ENCODE measurements at regions not wholly inside any gene's neighbourhood (a gene's known extent, or its start where the extent isn't known, plus 50 kb on each side); places are given as distances from the start of the nearest gene placed in this dataset.
"Not testable (repeated sequence)": the region's sequence is repeated elsewhere in the genome, so short reads cannot be mapped to it uniquely, and the experiment has no call there.

DNA sequence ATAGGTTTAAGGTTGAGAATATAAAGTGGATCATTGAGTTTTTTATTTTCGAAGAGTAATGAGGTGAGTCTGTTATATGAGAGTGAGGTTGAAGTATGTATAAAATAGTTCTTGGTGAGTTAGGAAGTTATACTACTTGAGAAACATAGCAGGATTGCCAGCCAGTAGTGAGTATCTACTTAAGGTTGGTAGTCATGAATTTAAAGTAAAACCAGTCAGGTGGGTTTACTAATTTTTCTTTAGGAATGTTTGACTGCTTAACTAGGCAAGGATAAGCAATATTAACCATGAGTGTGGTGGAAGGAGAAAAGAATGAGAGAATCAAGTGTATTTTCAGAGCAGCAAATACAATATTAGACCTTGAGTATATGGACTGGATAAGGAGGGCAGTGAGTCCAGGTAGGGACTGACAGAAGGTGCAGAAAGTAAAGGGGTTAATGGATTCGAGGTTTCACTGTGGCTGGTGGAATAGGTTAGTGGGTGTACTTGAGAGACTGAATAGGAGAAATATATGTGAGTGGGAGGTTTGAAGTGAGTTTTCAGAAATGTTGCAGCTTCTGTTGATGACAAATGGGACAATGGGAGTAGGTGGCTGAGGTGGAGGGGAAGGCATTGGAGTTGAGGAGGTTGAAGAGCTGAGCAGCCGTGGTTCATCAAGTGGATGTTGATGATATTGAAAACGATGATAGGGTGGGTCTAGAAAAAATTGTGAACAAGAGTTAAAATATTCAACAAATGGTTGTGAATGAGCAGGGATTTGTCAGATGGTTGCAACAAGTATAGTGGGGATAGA lies 232.5 kb upstream of the ASCC3 start:
- no peak for DNase-seq (ENCODE audit: low read depth)

DNA sequence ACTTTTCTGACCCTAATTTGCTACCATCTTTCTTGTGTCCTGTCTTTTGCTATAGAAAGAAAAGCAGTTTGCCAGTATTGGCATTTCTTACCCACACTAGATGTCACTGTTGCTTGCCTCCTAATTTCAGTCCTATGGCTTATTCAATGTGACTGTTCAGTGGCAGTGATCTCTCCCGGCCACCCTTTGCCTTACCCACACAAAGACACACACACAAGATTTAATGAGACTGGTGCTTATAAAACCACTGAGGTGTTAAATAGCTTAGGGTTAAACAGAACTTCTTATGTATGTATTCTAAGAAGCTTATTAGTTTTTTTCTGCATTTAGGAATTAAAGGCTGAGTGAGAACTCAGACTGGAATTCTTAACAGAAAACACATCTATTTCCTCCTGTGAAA lies 233.6 kb upstream of the ASCC3 start:
- DNase-seq (ENCODE audit: low read depth), result no peak

DNA sequence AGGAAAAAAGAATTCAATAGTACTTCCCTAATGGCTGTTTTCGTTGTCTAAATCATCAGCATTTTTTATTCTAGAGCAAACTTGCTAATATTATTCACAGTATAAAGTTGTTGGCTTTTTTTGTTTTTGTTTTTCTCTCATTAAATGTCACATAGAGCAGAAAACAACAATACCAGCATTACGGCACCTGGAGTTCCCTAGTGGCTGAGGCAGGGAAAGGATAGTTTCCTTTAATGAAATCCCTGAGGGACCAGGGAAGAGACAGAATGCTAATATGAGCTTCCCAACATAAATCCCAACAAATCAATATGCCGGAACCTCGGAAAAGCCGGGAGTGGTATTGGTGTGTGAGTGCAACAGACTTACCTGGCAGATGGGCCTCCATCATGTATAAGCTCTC lies 235.2 kb upstream of the ASCC3 start:
- DNase-seq (ENCODE audit: low read depth), result no peak

DNA sequence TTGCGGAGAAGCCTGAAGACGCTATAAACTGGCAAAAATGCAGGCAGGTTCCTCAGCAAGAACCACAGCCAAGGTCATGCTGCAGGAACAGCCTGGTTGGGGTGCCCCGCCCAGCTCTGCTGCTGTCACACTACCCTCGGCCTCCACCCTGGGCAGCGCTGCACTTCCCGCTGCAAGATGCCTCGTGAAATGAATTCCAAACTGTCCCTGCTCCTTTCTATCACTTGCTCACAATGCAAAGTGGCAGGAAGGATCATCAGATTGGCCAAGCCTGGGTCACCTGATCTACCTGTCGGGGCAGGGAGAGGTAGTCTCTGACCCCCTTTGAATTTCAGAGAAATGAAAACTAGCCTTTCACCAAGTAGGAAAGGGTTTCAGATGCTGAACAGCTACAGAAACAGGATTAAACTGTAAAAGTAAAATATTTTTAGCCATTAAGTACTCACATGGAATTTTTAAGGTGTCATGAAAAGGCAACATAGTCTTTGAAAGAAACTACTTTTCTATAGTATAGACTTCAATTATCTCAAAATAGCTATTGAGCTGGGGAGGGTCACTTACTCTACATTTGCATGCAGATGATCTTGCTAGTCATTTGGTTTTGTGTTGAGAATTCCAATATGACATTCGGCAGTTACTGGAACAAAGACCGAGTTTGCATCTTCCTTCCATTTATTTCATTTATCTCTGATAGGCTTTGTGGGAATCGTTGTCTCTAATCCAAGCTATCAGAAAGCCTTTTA lies 236.4 kb upstream of the ASCC3 start:
- DNase-seq (ENCODE audit: low read depth), result no peak

DNA sequence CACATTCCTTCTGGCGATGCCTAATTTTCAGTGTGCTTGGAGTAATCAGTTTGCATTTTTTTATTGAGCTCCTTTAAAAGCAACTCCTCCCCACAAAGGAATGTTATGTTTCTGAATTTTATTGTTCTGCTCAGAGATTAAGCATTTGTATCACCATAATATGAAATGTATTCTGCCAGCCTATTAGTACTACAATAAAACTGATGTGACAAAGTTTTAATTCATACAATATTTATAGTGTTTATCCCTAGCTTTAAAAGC lies 236.9 kb upstream of the ASCC3 start:
- no peak for DNase-seq (ENCODE audit: low read depth)

DNA sequence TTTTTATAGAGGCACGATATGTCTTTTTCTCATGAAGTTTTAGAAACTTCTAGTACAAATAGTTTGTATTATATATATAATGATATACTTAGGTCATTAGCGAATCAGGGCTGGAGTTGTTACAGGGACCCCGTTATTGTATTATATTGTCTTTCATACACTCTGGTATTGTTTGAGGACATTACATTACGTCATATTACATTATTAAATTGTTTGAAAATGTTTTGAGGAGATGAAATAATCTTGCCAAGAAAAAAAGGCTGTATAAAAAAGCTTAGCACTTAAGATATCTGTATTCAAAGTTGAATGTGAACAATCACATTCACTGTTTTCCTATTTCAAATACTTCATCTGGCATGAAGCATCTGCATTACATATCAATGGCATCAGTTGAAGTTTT lies 239.6 kb upstream of the ASCC3 start:
- no peak for DNase-seq (ENCODE audit: low read depth)

DNA sequence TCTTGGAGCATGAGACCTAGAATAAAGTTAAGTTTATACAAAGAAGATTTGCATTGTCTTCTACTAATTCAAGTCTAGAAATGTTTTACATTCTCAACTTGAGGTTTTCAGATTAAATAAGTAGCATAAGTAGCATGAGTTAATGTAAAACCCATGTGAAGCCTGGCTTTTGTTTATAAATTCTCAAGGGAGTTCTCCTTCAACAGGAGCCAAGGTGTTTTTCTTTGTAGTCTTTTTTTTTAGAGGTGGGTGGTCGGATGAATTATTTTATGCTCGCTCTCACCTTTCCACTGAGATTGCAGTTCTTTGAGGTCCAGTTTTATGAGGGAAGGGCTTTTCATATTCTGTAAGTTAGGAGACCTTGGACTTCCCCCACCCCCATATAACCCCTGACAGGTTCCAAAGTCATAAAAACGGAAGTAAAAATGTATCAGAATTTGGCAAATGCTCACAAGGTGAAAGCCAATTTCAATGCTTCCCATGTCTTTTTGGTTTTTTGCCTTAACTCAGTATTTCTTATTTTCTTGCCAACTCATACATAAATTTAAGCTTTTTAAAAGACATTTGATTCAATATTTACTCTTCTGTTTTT lies 244.3 kb upstream of the ASCC3 start:
- DNase-seq (ENCODE audit: low read depth), result no peak

- no peak for DNase-seq (ENCODE audit: low read depth)
These were observed 245.4 kb upstream of the ASCC3 start for GRCh38 chr6:101126501-101126900.

DNA sequence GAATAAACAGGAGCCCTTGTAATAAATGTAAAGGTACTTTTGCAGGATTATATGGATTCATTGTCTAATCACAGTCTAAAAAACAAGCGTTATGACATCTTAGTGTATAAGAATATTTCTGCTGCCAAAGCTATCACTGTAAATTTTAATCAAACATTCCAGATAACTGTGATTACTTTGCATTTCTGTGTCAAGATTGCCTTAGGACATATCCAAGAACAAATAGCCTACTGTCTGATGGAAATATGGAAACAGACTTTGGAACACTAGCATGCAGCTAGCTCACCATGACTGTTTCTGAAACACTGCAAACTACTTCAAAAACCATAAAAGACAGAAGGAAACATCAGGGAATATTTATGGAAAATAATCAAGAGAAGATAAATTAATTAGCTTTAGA lies 248.7 kb upstream of the ASCC3 start:
- DNase-seq (ENCODE audit: low read depth), result no peak

- DNase-seq (ENCODE audit: low read depth), result no peak
These were observed 247.1 kb upstream of the GRIK2 start for GRCh38 chr6:101146389-101146788.

DNA sequence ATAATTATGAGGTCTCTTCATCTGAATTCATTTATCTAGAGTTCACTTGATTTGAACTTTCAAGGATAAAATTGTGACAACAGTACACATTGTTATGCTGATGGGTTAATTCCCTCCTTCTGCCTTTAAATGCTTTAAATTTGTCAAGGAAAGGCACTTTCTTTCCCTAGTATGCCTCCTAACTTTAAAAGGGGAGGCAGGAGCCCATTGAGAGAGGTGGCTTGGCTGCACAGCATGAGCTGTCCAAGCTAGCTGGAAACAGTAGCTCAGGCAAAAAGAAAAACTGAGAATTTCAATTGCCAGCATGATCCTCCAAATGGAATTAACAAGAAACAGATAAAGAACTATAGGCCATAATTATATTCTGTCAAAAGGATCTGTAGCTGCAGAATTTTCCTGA lies 243.3 kb upstream of the GRIK2 start:
- DNase-seq (ENCODE audit: low read depth), result no peak

GRCh38 chr6:101157638-101158037 lies 235.9 kb upstream of the GRIK2 start:
- not testable (repeated sequence) for DNase-seq (ENCODE audit: low read depth)

DNA sequence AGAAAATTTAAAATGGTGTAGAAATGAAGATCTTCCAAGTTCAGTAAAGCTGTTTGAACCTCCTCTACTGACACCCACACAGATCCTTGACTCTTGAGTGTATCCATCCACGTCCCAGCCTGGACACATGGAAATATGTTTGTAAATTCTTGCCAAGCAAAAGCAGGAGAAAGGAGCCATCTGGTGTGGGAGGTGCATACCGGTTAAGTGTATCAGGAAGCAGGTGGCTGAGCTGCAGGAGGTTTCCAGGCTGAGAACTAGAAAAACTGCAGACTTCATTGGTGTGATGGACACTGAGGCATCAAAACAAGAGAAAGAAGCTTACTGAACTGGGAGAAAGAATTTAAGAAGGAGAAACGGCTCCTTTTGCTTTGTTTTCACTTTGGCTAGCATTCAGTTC lies 229.9 kb upstream of the GRIK2 start:
- DNase-seq (ENCODE audit: low read depth), result no peak

- no peak for DNase-seq (ENCODE audit: low read depth)
These were observed 225.9 kb upstream of the GRIK2 start for GRCh38 chr6:101167638-101168037.

DNA sequence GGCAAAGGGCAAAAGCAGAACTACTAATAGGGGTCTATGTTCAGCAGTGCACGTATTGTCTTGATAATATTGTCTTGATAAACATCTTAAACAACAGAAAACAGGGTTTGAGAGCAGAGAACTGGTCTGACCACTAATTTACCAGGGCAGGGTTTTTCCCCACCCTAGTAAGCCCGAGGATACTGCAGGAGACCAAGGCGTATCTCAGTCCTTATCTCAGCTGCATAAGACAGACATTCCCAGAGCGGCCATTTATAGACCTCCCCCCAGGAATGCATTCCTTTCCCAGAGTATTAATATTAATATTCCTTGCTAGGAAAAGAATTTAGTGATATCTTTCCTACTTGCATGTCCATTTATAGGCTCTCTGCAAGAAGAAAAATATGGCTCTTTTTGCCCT lies 222.5 kb upstream of the GRIK2 start:
- not testable (repeated sequence) for DNase-seq (ENCODE audit: low read depth)

GRCh38 chr6:101178748-101179147 lies 214.8 kb upstream of the GRIK2 start:
- DNase-seq (ENCODE audit: low read depth), result no peak

DNA sequence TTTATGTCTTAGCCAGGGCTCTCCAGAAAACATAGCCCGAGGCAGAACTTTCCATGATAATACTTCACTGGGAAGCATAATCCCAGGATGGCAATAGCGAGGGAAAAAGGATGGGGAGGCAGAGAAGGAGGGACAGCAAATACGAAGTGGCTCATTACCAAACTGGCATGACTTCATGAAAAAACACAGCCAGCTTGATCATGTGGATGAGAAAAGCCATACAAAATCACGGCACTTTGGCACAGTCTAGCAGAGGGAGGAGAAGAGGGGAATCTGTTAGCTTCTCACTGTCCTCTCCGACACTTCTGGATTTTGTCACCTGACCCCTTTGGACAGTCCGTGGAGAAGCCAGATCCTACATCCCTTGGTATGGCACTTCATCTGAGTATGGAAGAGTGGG lies 212.5 kb upstream of the GRIK2 start:
- DNase-seq (ENCODE audit: low read depth), result no peak

- DNase-seq (ENCODE audit: low read depth), result not testable (repeated sequence)
These were observed 205.2 kb upstream of the GRIK2 start for GRCh38 chr6:101188285-101188798.

DNA sequence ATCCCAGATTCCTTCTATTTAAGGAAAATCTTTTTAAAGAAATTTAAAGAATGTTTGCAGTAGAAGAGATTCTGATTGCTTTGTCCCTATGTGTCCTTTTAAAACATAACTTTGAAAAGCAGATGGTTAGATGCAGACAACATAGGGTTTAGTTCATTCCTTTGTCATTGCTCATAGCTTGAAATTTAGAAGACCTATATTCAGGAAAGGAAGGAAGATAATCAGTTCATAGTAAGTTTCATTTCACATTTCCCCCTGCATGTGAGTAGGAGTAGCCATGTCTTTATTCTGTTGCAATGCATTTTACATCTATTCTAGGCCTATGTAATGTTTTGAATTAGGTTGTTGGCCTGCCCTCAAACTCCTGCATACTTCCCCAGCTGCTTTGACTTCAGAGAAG lies 197.9 kb upstream of the GRIK2 start:
- DNase-seq (ENCODE audit: low read depth), result no peak

GRCh38 chr6:101199441-101199840 lies 194.1 kb upstream of the GRIK2 start:
- no peak for DNase-seq (ENCODE audit: low read depth)

DNA sequence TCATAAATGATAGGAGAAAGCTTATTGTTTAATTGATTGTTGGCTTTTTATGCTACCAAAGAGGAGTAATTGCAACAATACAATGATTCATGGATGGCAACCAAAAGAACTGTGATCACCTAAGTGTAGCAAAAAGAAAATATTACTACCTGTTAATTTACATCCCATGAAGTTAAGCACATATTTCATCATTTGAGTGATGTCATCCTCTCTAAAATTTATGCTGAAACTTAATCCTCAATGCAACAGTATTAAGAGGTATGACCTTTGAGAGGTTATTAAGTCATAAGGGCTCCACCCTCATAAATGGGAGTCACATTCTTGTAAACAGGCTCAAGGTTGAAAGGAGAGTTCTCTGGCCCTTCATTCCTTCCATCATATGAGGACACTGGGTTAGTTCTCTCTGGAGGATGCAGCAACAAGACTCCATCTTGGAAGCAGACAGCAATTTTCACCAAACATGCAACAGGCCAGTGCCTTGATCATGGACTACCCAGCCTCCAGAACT lies 190.6 kb upstream of the GRIK2 start:
- no peak for DNase-seq (ENCODE audit: low read depth)

GRCh38 chr6:101203664-101204063 lies 189.8 kb upstream of the GRIK2 start:
- DNase-seq (ENCODE audit: low read depth), result no peak

DNA sequence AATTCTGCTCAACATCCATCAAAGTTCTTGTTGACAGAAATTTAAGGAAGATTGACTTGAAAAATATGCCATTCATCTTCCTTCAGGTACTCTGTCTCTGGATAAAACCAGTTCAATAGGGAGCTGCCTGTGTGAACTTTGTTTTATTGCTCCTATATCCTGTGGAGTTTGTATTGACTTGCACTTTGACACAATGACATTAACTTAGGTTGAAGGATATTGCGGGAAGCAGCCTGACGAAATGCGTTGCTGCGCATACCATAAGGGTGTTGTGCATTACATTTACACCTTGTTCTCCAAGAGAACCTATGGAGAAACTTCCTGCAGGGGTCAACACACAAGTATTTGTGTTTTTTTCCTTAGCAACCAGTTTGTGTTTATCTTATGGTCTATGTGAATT lies 185.4 kb upstream of the GRIK2 start:
- DNase-seq (ENCODE audit: low read depth), result no peak
